WTC11 (cell line): ENCODE measurements at regions not wholly inside any gene's neighbourhood (a gene's known extent, or its start where the extent isn't known, plus 50 kb on each side); places are given as distances from the start of the nearest gene placed in this dataset.

Source experiments
- ATAC-seq: fragments of 200-7000 bp; cut with Tn5 transposase; 2 replicates; pipeline ENCODE4 v1.10.0; 2021; ENCODE audit warnings: mild to moderate bottlenecking, moderate library complexity
- CTCF ChIA-PET: fragments of 300-600 bp; sonication (Branson Sonifier 250); formaldehyde crosslinking; loops from one replicate; lab custom pipeline; 2021; ENCODE audit warnings: antibody characterized with exemption; lab: Charles Lee
- POLR2A ChIA-PET: fragments of 350-600 bp; sonication (Branson Sonifier 250); formaldehyde crosslinking; loops from one replicate; lab custom pipeline; 2021; ENCODE audit warnings: antibody characterized with exemption; lab: Charles Lee
- DNase-seq: peaks from one replicate; pipeline ENCODE4 v3.0.0; 2021; ENCODE audit warnings: low spot score
- H3K27ac Mint-ChIP-seq: 2 replicates; pipeline ENCODE4 v1.8.0; 2021; ENCODE audit warnings: mixed read lengths
- H3K27me3 Mint-ChIP-seq: 2 replicates; pipeline ENCODE4 v1.8.0; 2021; ENCODE audit warnings: low read depth, mild to moderate bottlenecking, moderate library complexity, mixed read lengths
- H3K36me3 Mint-ChIP-seq: 2 replicates; pipeline ENCODE4 v1.8.0; 2021; ENCODE audit warnings: mixed read lengths
- H3K4me1 Mint-ChIP-seq: 2 replicates; pipeline ENCODE4 v1.8.0; 2022; ENCODE audit warnings: mixed read lengths
- H3K4me3 Mint-ChIP-seq: 2 replicates; pipeline ENCODE4 v1.8.0; 2021; ENCODE audit warnings: mild to moderate bottlenecking, moderate library complexity, mixed read lengths
- H3K9me3 Mint-ChIP-seq: 2 replicates; pipeline ENCODE4 v1.8.0; 2021; ENCODE audit warnings: mixed read lengths
- ATF1 ChIP-seq: sonication (generic); formaldehyde crosslinking; IDR thresholded peaks from 2 replicates; pipeline ENCODE4 v1.8.1; 2023; ENCODE audit warnings: mild to moderate bottlenecking, moderate library complexity, missing genetic modification reagents
- GABPB1 ChIP-seq: sonication (generic); formaldehyde crosslinking; IDR thresholded peaks from 2 replicates; pipeline ENCODE4 v1.8.1; 2023; ENCODE audit warnings: mild to moderate bottlenecking, missing genetic modification reagents
- KAT7 ChIP-seq: sonication (generic); formaldehyde crosslinking; IDR thresholded peaks from 2 replicates; pipeline ENCODE4 v1.8.1; 2023; ENCODE audit warnings: missing genetic modification reagents, mild to moderate bottlenecking, borderline replicate concordance
- NFE2L1 ChIP-seq: sonication (generic); formaldehyde crosslinking; IDR thresholded peaks from 2 replicates; pipeline ENCODE4 v1.8.1; 2023; ENCODE audit warnings: missing genetic modification reagents
- NR1H2 ChIP-seq: sonication (generic); formaldehyde crosslinking; IDR thresholded peaks from 2 replicates; pipeline ENCODE4 v1.9.0; 2021; ENCODE audit warnings: mild to moderate bottlenecking, moderate library complexity, missing genetic modification reagents
- TCF7 ChIP-seq: sonication (generic); formaldehyde crosslinking; IDR thresholded peaks from 2 replicates; pipeline ENCODE4 v1.8.0; 2022; ENCODE audit warnings: mild to moderate bottlenecking, low read depth, missing genetic modification reagents, moderate library complexity
- TEAD1 ChIP-seq: sonication (generic); formaldehyde crosslinking; IDR thresholded peaks from 2 replicates; pipeline ENCODE4 v1.8.0; 2022; ENCODE audit warnings: mild to moderate bottlenecking, missing genetic modification reagents
- ZNF416 ChIP-seq: fragments of 250-450 bp; sonication (Bioruptor Pico); IDR thresholded peaks from 2 replicates; pipeline ENCODE4 v1.9.0; 2021; ENCODE audit warnings: mild to moderate bottlenecking, inconsistent platforms
- ZNF671 ChIP-seq: fragments of 250-450 bp; sonication (Bioruptor Pico); IDR thresholded peaks from 2 replicates; pipeline ENCODE4 v1.8.0; 2021; ENCODE audit warnings: mild to moderate bottlenecking
- TF ChIP-seq, protein P1 (sequence below): sonication (generic); formaldehyde crosslinking; IDR thresholded peaks from 2 replicates; pipeline ENCODE4 v1.8.1; 2022; ENCODE audit warnings: low read depth, missing genetic modification reagents, borderline replicate concordance
- TF ChIP-seq, protein P2 (sequence below): fragments of 200-600 bp; IDR thresholded peaks from 2 replicates; pipeline ENCODE4 v1.8.0; 2022; ENCODE audit warnings: antibody characterized with exemption
- TF ChIP-seq, protein P3 (sequence below): fragments of 250-450 bp; sonication (Bioruptor Pico); conservative IDR thresholded peaks from 2 replicates; pipeline ENCODE4 v1.9.0; 2021; ENCODE audit warnings: mild to moderate bottlenecking

DNA sequence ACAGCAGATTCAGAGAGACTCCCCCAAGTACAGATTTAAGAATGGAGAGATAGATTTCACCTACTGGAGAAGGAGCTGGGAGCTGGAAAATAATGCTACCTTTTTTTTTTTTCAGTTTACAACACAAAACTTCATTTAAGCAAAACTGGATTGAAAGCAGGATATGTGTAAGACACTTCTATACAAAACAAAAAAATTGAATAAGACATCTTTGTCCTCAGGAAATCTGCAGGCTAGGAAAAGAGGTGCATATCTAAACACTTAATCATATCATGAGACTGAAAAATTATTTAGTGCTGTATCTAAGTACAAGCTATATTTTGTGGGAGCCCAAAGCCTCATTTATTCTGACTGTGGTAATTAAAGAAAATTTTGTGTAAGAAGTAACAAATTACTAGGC lies 516.1 kb downstream of the ZIC1 start (continued):
- TF ChIP-seq GABPB1 = no peak
- TF ChIP-seq, protein P1, sequence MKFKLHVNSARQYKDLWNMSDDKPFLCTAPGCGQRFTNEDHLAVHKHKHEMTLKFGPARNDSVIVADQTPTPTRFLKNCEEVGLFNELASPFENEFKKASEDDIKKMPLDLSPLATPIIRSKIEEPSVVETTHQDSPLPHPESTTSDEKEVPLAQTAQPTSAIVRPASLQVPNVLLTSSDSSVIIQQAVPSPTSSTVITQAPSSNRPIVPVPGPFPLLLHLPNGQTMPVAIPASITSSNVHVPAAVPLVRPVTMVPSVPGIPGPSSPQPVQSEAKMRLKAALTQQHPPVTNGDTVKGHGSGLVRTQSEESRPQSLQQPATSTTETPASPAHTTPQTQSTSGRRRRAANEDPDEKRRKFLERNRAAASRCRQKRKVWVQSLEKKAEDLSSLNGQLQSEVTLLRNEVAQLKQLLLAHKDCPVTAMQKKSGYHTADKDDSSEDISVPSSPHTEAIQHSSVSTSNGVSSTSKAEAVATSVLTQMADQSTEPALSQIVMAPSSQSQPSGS = no peak
- TF ChIP-seq, all 79 proteins: peak for 0

DNA sequence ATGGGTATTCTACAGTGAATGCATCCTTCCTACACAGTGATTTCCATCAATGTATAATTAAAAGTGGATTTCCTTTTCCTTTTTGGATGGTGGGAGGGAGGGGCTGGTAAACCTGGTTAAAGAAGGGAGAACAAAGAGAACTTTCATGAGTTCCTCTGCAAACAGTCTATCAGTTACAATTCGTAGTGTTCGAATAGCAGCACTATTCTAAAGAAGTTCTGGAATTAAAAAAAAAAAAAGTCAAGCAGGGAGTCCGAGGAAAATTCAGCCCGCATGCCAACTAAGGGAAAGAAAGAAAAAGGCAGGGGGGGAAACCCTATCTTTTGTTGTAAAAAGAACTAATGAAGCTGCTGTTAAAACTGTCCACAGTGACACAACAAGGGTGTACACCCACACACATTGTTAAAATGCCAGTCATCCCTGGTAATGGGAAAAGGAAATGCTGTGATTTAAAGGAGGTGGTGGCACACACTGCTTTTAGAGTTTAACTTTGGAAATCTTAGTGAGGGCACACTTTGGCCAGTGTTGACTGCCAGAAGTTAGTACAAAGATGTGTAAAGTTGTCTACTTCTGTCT lies 521.2 kb downstream of the ZIC1 start:
- Mint-ChIP-seq H3K4me3 (no peak overlapping the region), H3K4me1 (peaks cover 47% of the 10 kb centered on the region), H3K27me3 (no peaks in the 10 kb centered on the region), H3K9me3 (peaks cover 3% of the 10 kb centered on the region; the same call in 1 of the 2 replicates), H3K36me3 (no peaks in the 10 kb centered on the region), H3K27ac (no peak overlapping the region)
- DNase-seq = no peak
- ATAC-seq = no peak
- TF ChIP-seq NR1H2 (CRISPR knock-in tag) (no peak), ATF1 (CRISPR knock-in tag) (no peak), ZNF416 (CRISPR knock-in tag) (no peak)
- TF ChIP-seq, protein P2, sequence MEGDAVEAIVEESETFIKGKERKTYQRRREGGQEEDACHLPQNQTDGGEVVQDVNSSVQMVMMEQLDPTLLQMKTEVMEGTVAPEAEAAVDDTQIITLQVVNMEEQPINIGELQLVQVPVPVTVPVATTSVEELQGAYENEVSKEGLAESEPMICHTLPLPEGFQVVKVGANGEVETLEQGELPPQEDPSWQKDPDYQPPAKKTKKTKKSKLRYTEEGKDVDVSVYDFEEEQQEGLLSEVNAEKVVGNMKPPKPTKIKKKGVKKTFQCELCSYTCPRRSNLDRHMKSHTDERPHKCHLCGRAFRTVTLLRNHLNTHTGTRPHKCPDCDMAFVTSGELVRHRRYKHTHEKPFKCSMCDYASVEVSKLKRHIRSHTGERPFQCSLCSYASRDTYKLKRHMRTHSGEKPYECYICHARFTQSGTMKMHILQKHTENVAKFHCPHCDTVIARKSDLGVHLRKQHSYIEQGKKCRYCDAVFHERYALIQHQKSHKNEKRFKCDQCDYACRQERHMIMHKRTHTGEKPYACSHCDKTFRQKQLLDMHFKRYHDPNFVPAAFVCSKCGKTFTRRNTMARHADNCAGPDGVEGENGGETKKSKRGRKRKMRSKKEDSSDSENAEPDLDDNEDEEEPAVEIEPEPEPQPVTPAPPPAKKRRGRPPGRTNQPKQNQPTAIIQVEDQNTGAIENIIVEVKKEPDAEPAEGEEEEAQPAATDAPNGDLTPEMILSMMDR = no peak
- TF ChIP-seq, protein P3, sequence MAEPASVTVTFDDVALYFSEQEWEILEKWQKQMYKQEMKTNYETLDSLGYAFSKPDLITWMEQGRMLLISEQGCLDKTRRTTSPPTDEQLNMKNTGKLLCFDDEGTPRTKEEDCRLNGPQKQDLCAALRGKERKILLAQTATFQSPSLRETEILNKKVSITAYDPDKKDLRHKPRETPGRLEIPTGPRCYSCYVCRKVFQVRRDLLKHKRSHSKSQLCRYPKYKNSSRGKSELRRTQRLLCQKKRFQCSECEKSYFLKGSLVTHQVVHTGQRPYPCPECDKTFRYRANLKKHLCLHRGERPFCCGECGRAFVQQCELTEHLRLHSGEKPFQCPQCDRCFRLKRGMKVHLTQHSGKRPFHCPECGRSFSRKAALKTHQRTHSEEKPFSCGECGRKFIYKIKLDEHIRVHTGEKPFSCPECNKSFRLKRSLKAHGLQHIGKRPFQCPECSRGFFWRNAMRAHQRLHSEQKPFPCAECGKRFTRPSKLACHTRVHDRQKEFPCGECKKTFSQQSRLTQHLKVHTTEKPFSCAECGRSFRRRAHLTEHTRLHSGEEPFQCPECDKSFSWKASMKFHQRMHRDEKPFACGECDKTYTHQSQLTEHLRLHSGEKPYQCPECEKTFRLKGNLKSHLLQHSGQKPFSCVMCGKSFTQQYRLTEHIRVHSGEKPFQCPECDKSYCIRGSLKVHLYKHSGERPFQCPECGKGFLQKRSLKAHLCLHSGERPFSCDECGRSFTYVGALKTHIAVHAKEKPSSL (CRISPR knock-in tag) = no peak
- ChIA-PET CTCF (no interaction called here), POLR2A (no interaction called here)

DNA sequence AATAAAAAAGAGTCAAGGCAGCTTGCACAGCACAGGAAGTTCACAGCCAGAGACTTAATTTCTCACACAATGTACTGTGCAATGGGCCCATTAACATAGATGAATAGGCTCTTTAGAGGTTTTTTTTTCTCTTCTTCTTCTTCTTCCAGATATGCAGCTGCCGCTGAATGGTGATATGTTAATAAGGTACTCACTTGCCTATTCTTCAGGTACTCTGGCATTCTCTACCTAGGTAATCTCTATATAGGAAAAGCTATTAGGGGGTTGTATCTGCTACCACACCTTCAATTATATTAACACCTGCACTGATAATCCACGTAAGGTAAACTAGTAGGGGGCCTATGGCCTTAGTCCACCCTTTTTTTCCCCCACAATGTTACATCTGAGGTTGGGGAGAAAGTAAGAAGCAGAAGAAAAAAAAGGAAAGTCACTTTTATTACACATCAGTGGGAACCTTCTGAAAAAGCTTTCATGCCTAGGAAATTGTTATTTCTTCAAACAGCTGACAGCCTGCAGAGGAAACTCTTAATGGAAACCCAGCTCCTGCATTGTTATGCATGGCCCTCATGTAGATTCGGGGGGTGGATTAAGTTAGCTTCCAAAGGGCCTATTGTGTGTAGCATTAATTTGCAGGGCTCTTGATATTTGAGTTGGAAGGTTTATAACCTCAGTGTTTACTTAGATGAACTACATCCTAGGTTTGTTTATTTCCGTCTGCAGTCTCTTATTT lies 525.5 kb downstream of the ZIC1 start:
- no peak for TF ChIP-seq TCF7 (CRISPR knock-in tag)
- peak; percentile 48; the same call in 1 of the 2 replicates for TF ChIP-seq TEAD1
- no peaks in the 10 kb centered on the region for H3K9me3 Mint-ChIP-seq
- DNase-seq (peak; percentile 17), ATAC-seq (peak; percentile 89)
- H3K27ac Mint-ChIP-seq = peak overlapping the region; percentile 96
- ChIA-PET POLR2A (no interaction called here), CTCF (interaction anchor here (1.3 kb wide), 1 partner anchor 11 kb away, joined by 14 read pairs; no protein-coding TSS in a partner anchor)
- peak overlapping the region; percentile 46 for H3K4me3 Mint-ChIP-seq
- peaks cover 86% of the 10 kb centered on the region for H3K4me1 Mint-ChIP-seq
- H3K27me3 Mint-ChIP-seq = no peaks in the 10 kb centered on the region
- no peaks in the 10 kb centered on the region for H3K36me3 Mint-ChIP-seq

DNA sequence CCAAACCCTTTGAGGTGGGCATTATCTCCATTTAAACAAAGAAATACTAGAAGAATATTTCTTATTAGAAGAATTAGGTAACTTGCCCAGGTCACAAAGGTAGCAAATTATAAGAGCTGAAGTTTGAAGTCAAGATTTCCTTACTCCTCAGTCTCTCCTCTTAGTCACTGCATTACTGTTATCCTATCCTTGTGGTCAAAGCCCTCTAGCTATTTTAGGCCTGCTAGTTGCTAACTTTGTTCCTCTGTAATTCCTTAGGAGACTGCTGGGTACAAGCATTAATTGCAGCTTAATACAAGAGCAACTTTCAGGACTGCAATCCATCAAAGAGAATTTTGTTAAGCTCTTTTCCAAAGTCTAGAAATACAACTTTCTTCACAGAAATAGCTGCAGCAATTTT lies 528.2 kb downstream of the ZIC1 start:
- ATAC-seq (no peak), DNase-seq (no peak)
- CTCF ChIA-PET = interaction anchor here (2.9 kb wide), 1 partner anchor 9 kb away, joined by 13 read pairs; no protein-coding TSS in a partner anchor
- POLR2A ChIA-PET = no interaction called here
- Mint-ChIP-seq H3K4me1 (peaks cover 74% of the 10 kb centered on the region), H3K27me3 (no peaks in the 10 kb centered on the region), H3K27ac (no peak overlapping the region; the same call in 1 of the 2 replicates), H3K9me3 (no peaks in the 10 kb centered on the region), H3K4me3 (no peak overlapping the region), H3K36me3 (no peaks in the 10 kb centered on the region)
- no peak for TF ChIP-seq GABPB1
- TF ChIP-seq KAT7 (CRISPR knock-in tag) = no peak
- no peak for TF ChIP-seq NFE2L1 (CRISPR knock-in tag)
- no peak for TF ChIP-seq ZNF671 (CRISPR knock-in tag)
